Posterior vena cava (tissue), 2 donors: ENCODE measurements at regions not wholly inside any gene's neighbourhood (a gene's known extent, or its start where the extent isn't known, plus 50 kb on each side); places are given as distances from the start of the nearest gene placed in this dataset.

Experiments
- DNase-seq: peaks from one replicate; pipeline ENCODE4 v3.0.0-alpha.2; 2020; ENCODE audit warnings: low spot score
- intact Hi-C, 2 donors: fragments of 100-400 bp; cut with DNase I; formaldehyde crosslinking; loops; one replicate each; pipeline versions ENCODE4 v1.14.1 to v1.14.2; 2022 to 2023
- donor health status: DM: yes; HTN: yes; CAD: no.
- donor health status: DM: yes; HTN: yes; CAD: no.

- DNase-seq: no peak
- intact Hi-C loops: no loop called here
These were observed 51.8 kb upstream of the PNRC1 start for GRCh38 chr6:89028774-89029173.

- DNase-seq: no peak
- intact Hi-C loops: no loop called here
These were observed 52.8 kb upstream of the PNRC1 start for GRCh38 chr6:89027756-89028155.

- no peak for DNase-seq
- intact Hi-C loops: no loop called here
These were observed 54.4 kb upstream of the PNRC1 start for GRCh38 chr6:89026151-89026550.

- intact Hi-C loops: no loop called here
- no peak for DNase-seq
These were observed 54.9 kb upstream of the PNRC1 start for GRCh38 chr6:89025633-89026032.

- intact Hi-C loops: no loop called here
- no peak for DNase-seq
These were observed 56.1 kb upstream of the PNRC1 start for GRCh38 chr6:89024456-89024855.

GRCh38 chr6:89023591-89024441 is 56.7 kb upstream of the PNRC1 start:
- peak; percentile 88 for DNase-seq
- intact Hi-C loops: no loop called here

- intact Hi-C loops: no loop called here
These were observed 57.8 kb upstream of the PNRC1 start for GRCh38 chr6:89022798-89023197.

GRCh38 chr6:89021629-89022028 is 58.2 kb upstream of the RNGTT start:
- intact Hi-C loops: no loop called here
- DNase-seq: no peak

More at GRCh38 chr6:89022798-89023197, 57.8 kb upstream of the PNRC1 start:
- DNase-seq: no peak

GRCh38 chr6:89015971-89016370 is 52.6 kb upstream of the RNGTT start:
- DNase-seq: no peak
- intact Hi-C loops: no loop called here

GRCh38 chr6:89013438-89013837 is 50.0 kb upstream of the RNGTT start:
- intact Hi-C loops: no loop called here
- no peak for DNase-seq
